ENCODE measurements at regions not wholly inside any gene's neighbourhood (a gene's known extent, or its start where the extent isn't known, plus 50 kb on each side); places are given as distances from the start of the nearest gene placed in this dataset.
"Not testable (repeated sequence)": the region's sequence is repeated elsewhere in the genome, so short reads cannot be mapped to it uniquely, and the experiment has no call there.

DNA sequence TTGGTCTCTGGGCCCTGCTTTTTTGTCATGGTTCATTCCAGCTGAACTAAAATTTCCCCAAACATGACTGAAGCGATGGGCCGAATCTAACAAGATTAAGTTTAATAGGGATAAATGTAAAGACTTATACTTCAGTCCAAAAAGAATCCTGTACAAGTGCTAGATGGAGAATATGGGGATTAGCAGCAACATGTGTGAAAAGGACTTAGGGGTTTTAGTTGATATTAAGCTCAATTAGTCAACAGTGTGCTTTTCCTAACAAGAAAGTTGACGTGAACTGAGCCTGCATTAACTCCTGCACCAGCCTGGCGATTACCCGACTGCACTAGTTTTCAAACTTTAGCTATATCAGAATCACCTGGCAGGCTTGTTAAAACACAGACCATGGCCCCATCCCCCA is 61.0 kb upstream of the BBX start:
- no peak for DNase-seq
- intact Hi-C loops (cut with DNase I), result no loop called here

DNA sequence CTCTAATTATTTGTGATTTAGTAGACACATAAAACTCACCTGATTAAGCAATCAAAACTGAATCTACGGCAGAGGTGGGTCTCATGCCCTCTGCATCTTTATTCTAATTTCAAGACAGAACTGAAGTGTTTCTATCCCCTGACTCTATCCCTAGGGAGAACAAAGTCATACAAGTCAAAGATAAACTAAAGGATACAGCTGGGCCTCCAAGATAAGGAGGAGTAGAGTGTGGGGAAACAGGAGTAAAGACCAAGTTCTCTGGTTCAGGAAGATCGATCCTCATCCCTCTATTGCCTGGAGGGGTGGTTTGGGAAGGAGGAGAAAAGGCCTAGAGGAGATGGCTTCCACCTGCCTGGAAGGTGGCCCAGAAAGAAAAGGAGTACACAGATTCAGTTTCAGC is 58.7 kb upstream of the BBX start:
- DNase-seq, result no peak
- intact Hi-C loops (cut with DNase I), result no loop called here

DNA sequence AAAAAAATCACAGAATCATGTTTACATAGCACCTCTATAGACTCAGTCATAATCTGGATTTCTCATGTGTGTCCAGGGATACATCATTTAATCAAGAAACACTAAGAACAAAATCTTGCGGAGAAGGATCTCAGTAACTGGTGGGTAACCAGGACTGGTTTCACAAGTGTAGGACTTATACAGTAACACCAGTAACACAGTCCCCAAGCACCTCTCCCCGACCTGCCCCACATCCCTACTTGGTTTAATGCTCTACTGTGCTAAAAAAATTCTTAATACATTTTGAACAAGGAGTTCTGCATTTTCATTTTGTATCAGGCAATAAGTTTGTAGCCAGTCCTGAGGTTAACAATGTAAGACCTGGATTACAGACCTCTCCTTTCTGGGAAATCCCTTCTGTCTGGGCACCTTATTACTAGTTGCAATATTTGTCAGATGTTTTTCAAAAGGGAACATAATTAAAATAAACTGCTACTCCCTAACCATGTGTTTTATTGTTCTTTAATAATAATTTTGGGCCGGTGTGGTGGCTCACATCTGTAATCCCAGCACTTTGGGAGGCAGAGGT is 57.6 kb upstream of the BBX start:
- no peak for DNase-seq
- intact Hi-C loops (cut with DNase I), result no loop called here

DNA sequence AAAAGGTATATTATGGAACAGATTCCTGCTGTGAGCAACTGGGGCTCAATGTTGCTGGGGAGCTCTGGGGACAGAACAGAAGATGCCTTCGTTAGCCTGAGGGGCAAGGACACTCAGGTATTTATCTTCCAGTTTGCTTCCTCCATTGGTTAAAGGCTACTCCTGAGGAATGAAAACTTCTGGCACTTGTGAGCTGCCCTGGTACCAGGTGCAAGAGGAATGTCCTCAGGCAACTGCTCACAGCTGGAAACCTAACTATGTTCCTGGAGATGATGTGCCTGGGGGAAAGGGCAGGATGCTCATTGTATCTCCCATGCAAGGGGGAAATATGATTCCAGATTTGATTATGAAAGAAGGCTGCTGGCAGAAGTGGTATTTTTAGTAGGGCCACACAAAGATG is 54.0 kb upstream of the BBX start:
- DNase-seq, result no peak
- intact Hi-C loops (cut with DNase I), result no loop called here

DNA sequence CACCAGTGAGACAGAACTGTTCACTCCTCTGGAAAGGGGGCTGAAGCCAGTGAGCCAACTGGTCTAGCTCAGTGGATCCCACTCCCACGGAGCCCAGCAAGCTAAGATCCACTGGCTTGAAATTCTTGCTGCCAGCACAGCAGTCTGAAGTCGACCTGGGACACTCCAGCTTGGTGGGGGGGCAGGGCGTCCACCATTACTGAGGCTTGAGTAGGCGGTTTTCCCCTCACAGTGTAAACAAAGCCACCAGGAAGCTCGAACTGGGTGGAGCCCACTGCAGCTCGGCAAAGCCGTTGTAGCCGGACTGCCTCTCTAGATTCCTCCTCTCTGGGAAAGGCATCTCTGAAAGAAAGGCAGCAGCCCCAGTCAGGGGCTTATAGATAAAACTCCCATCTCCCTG is 52.3 kb upstream of the BBX start:
- DNase-seq; intact Hi-C loops (cut with DNase I): not testable (repeated sequence)

All from head of caudate nucleus (tissue), 42 donors.